GM12892 (cell line): ENCODE measurements at regions not wholly inside any gene's neighbourhood (a gene's known extent, or its start where the extent isn't known, plus 50 kb on each side); places are given as distances from the start of the nearest gene placed in this dataset.

ENCODE experiments used
- DNase-seq: peaks from one replicate; pipeline ENCODE4 v3.0.0; 2011; ENCODE audit not compliant: insufficient read length
- FAIRE-seq: peaks from 2 replicates; lab custom pipeline; 2011; peaks lifted over from hg19 to GRCh38; lab: Jason Lieb, UNC
- POLR2A ChIP-seq: IDR thresholded peaks from 2 replicates; pipeline ENCODE4 v1.6.1; 2011; ENCODE audit warnings: low read depth, low read length, control low read depth
- POLR2AphosphoS5 ChIP-seq: IDR thresholded peaks from 2 replicates; pipeline ENCODE4 v1.6.1; 2011; ENCODE audit warnings: low read depth, low read length, control low read depth
- TAF1 ChIP-seq: IDR thresholded peaks from 2 replicates; pipeline ENCODE4 v1.6.1; 2011; ENCODE audit warnings: low read depth, mild to moderate bottlenecking, control low read depth, low read length, borderline replicate concordance

DNA sequence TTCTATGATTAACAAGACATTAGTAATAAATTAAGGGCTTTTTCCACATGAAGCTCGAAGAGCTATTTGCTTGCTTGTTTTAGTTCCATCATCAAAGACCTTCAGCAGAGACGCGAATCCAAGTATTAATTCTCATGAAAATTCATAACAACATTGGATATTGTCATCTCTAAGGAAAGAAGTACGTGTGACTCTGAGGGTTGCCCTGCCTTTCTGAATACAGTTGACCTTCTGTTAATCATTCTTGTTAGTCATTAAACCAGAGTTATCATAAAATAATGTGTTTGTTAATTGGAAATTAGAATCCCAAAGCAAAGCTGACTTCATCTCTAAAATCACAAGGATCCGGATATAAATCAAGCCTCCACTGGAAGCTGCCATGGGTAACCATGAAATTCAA, 222.5 kb downstream of the ZNF608 start:
- FAIRE-seq (no peak), DNase-seq (no peak)
- TF ChIP-seq POLR2A: no peak

DNA sequence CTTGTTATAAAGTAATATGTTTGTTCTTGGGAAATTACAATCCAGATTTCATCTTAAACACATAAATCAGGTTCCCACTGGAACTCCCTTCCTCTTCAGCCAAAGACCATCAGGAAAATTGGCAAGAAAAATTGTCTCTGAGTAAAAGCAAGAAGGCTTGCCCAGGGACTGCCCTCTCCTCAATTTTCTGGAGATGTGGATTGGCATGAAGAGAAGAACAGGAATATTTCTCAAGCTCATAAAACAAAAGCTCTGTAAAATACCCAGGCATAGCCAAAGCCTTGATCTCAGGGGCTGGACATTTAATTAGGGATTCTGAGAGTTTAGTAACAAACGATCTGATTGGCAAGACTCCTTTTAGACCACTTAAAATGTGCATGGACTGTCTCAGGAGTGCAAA, 223.4 kb downstream of the ZNF608 start:
- no peak for FAIRE-seq
- TF ChIP-seq TAF1 (no peak), POLR2AphosphoS5 (no peak), POLR2A (no peak)
- no peak for DNase-seq

DNA sequence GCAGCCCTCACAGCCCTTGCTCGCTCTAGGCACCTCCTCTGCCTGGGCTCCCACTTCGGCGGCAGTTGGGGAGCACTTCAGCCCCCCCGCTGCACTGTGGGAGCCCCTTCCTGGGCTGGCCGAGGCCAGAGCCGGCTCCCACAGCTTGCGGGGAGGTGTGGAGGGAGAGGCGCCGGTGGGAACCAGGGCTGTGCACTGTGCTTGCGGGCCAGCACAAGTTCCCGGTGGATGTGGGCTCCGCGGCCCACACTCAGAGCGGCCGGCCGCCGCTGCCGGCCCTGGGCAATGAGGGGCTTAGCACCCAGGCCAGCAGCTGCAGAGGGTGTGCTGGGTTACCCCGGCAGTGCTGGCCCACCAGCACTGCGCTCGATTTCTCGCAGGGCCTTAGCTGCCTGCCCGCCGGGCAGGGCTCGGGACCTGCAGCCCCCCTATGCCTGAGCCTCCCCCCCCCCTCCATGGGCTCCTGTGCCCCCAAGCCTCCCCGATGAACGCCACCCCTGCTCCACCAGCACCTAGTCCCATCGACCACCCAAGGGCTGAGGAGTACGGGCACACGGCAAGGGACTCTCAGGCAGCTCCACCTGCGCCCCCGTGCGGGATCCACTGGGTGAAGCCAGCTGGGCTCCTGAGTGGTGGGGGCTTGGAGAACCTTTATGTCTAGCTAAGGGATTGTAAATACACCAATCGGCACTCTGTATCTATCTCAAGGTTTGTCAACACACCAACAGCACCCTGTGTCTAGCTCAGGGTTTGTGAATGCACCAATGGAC, 224.8 kb downstream of the ZNF608 start:
- no peak for TF ChIP-seq POLR2AphosphoS5
- DNase-seq: no peak

DNA sequence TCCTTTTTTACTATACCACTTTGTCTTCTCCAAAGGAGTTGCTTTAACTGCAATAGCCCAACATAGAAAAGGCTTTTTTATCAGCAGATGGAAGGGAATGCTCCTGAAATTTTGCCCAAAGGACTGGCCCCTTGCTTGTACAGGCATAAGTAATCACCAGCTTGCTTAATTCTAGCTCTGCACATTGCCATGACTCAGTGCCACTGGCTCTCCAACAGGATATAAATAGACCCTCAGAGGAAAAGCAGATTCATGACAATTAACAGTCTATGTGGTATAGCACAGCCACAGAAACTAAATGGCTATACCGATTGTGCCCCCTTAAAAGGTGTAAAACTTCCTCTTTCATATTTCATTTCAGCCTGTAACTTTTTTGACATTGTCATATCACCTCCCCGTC, 227.0 kb downstream of the ZNF608 start:
- DNase-seq: no peak
- peak; percentile 27 for FAIRE-seq
- TF ChIP-seq POLR2AphosphoS5: no peak
- TF ChIP-seq POLR2A: no peak
- TF ChIP-seq TAF1: no peak

More for the DNA sequence above, 224.8 kb downstream of the ZNF608 start:
- FAIRE-seq: no peak

DNA sequence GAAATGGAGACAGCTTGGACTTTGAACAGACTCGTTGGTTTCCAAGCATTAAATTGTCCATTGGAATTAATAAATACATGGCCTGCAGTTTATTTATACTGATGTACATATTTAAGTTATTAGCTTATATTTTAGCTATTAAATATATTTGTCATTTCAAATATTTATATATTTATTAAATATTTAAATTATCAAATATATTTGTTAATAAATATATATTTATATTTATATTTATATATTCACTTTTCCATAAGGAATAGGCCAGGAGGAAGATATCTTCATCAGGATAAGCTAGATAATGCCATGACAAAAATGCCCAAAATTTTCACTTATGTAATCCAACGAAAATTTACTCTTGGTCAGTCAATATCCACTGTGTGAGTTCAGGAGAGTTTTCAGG, 229.9 kb downstream of the ZNF608 start:
- DNase-seq (no peak), FAIRE-seq (no peak)
- no peak for TF ChIP-seq POLR2A
- no peak for TF ChIP-seq POLR2AphosphoS5
- no peak for TF ChIP-seq TAF1

DNA sequence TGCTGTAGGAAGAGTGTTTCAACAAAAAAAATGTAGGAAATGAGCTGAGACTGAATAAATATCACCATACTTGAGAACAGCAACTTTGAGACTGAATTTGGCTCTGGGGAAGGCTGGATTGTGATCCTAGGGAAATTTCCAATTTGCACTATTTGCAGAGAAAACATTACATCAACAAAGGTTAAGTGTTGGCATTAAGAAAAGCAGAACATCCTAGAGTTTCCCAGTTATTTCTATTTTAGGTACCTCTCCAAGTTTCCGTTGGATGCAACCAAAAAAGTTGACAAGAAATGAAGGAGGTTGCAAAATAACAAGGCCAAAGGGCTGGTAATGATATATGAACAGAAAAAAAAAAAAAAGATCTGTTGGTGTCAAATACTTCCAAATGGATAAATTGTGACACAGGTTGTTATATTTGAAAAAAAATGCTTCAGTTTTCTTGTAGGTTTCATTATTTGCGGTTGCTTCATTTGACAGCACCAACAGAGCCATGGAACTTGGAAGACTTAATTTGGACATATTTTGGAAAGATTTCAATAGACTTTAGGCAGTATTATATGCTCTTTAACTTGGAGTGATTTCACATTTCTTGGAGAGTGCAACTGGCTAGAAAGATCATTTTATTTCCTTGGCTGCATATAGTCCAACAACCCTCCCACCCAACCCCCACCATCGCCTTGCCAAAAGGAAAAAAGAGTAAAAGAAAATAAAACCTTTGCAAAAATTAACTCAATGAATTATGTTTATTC, 230.8 kb downstream of the ZNF608 start:
- TF ChIP-seq TAF1: no peak
- TF ChIP-seq POLR2AphosphoS5: no peak
- TF ChIP-seq POLR2A: no peak
- DNase-seq (no peak), FAIRE-seq (no peak)

DNA sequence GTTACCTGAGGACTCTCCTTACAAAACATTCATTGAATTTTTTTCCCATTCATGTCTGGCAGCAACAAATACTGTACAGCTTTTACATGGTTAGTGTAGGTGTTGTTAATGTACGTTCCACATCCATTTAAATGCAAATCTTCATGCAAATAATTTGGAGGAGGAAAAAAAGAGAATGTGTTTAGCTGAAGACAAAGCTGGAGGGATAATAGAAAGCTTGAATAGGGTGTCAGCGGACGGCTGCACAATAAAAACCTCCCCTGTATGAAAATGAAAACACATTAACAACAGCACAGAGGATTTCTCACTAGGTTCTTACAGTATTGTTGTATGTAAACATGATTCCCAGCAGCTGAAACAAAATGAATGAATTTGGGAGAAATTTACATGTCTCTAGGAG, 231.5 kb downstream of the ZNF608 start:
- TF ChIP-seq TAF1: no peak
- TF ChIP-seq POLR2A: no peak
- TF ChIP-seq POLR2AphosphoS5: no peak
- FAIRE-seq (no peak), DNase-seq (no peak)

DNA sequence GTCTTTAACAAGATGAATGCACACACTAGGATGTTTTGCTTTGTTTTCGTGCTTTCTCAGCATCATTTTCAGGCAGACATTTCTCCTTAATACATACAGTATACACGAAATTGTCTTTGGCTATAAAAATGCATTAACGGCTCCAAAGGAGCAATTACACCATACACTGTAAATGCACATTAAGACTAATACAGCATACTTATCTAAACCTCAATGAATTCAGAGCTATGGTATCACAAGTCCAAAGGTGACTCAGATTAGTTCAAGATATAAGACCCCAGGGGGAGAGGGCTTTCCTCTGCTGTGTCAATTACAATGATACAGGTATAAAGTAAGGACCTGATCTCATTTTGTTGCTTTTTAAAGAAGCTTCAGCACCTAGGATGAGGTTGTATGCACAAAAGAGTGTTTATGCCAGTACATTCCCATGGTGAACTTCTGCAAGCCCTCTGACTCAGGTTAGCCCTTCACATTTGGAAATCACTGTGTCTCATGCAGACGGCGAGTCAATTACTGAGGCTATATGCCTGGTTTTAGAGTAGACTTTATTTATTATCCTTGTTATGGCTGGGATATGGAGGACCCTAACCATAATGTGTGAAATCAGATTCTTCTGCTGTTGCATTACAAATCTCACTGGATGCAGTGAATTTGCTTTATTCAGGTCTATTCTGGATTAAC, 233.3 kb downstream of the ZNF608 start:
- DNase-seq: no peak
- no peak for FAIRE-seq
- no peak for TF ChIP-seq TAF1

DNA sequence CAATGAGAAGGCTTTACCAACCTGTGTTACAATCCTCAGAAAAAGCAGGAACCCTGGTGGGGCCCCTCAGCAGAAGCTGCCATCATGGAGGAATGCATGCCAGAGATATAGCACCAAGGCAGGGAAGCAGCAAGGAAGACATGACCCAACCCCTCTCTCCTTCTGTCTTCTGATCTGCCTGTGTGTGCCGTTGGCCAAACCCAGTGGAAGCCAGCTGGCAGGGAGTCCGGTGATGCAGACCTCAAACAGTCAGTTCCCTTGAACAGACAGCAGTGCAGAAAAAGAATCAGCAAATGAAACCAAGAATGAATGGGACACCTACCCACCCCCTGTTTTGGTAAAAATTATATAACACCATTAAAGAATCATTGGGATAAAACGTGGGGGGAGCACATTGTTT, 234.2 kb downstream of the ZNF608 start:
- no peak for TF ChIP-seq POLR2A
- TF ChIP-seq POLR2AphosphoS5: no peak
- no peak for TF ChIP-seq TAF1
- FAIRE-seq: no peak
- DNase-seq: no peak

DNA sequence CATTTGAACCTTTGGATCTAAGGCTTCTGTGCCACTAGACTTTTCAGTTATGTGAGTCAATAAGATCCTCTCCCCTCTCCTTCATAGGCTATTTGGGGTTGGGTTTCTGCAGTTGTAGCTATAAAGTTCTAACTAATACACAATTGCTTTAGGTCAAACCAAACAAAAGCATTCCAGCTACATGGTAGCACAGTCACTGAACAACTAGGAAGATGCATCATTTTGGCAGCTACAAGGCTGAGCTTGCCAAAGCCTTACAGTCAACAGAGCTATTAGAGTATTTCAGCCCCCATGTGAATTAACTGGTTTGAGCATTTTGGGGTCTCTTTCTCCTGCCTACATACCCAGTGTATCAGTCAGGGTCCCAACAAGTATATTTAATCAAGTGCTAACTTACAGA, 234.6 kb downstream of the ZNF608 start:
- no peak for FAIRE-seq
- TF ChIP-seq POLR2A (no peak), TAF1 (no peak), POLR2AphosphoS5 (no peak)
- DNase-seq: no peak

DNA sequence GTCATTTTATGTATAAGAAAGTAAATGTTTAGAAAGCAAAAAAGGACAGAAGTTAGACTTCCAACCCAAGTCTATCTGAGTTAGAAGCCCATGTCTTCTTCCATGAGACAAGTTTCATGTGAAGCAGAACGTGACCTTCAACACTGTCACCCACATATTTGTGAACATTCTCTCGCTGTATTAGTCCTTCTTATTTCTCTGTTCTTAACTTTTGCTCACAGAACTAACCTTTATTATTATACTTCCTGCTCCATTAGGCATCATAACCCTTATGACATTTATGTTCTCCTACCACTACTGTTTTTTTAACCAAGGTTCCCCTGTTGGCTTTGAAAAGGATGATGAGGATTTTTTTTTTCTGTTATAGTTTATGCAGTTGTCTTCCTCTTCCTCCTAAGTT, 238.8 kb downstream of the ZNF608 start:
- DNase-seq (no peak), FAIRE-seq (no peak)
- no peak for TF ChIP-seq POLR2A
- no peak for TF ChIP-seq TAF1
- no peak for TF ChIP-seq POLR2AphosphoS5
